Testis (tissue), 2 donors: ENCODE measurements at regions not wholly inside any gene's neighbourhood (a gene's known extent, or its start where the extent isn't known, plus 50 kb on each side); places are given as distances from the start of the nearest gene placed in this dataset.

ENCODE experiments used
- DNase-seq: peaks from one replicate; pipeline ENCODE4 v3.0.0-alpha.2; 2019
- H3K27ac ChIP-seq, 2 donors: fragments of 200-600 bp; sonication (generic); one replicate each; pipeline ENCODE4 v1.5.1; 2019
- H3K27me3 ChIP-seq: fragments of 200-600 bp; sonication (generic); one replicate; pipeline ENCODE4 v1.5.1; 2019
- H3K36me3 ChIP-seq: fragments of 200-600 bp; sonication (generic); one replicate; pipeline ENCODE4 v1.5.1; 2017; ENCODE audit warnings: low read depth; ENCODE audit errors: missing control alignments
- H3K4me1 ChIP-seq: fragments of 200-600 bp; sonication (generic); one replicate; pipeline ENCODE4 v1.5.1; 2019
- H3K4me3 ChIP-seq, 2 donors: fragments of 200-600 bp; sonication (generic); one replicate each; pipeline ENCODE4 v1.5.1; 2017 to 2019
- H3K9me3 ChIP-seq: fragments of 200-600 bp; sonication (generic); one replicate; pipeline ENCODE4 v1.5.1; 2017
- CTCF ChIP-seq, 3 experiments: fragments of 450-650 bp in 2 of 3; fragments of 200-600 bp in 1 of 3; sonication (generic) in 1 of 3; IDR thresholded peaks; one replicate each; pipeline ENCODE4 v1.5.1; 2016 to 2019; ENCODE audit warnings: antibody characterized with exemption in 3 of 3, mild to moderate bottlenecking in 2 of 3, moderate library complexity in 1 of 3
- POLR2A ChIP-seq: fragments of 450-650 bp; IDR thresholded peaks from one replicate; pipeline ENCODE4 v1.6.1; 2017; ENCODE audit warnings: antibody characterized with exemption, mild to moderate bottlenecking, moderate library complexity
- WGBS, 2 donors: methylation state at CpG; one replicate each; pipeline ENCODE4 v1.1.5; 2018; 5-methylcytosine and 5-hydroxymethylcytosine counted together
- intact Hi-C: fragments of 100-400 bp; cut with DNase I; formaldehyde crosslinking; loops from one replicate; pipeline ENCODE4 v1.15.1; 2023; ENCODE audit warnings: low total_unique reads

- Histone ChIP-seq H3K4me1 (no peaks in the 10 kb centered on the region), H3K27me3 (no peaks in the 10 kb centered on the region), H3K9me3 (no peaks in the 10 kb centered on the region), H3K4me3 (no peak overlapping the region), H3K27ac (no peak overlapping the region), H3K36me3 (no peaks in the 10 kb centered on the region)
- no peak for DNase-seq
- TF ChIP-seq CTCF (IDR thresholded peaks at IDR 0.05), result no peak
- no peak for TF ChIP-seq POLR2A
- intact Hi-C loops, result no loop called here
Observed at GRCh38 chr16:76213860-76214259, 63.3 kb upstream of the CNTNAP4 start.

- TF ChIP-seq POLR2A (no peak), CTCF (IDR thresholded peaks at IDR 0.05) (no peak)
- Histone ChIP-seq H3K27ac (no peak overlapping the region), H3K9me3 (no peaks in the 10 kb centered on the region), H3K4me1 (no peaks in the 10 kb centered on the region), H3K4me3 (no peak overlapping the region), H3K36me3 (no peaks in the 10 kb centered on the region), H3K27me3 (no peaks in the 10 kb centered on the region)
- no peak for DNase-seq
- WGBS, 2 donors, result 65 to 71% methylated on average over 1 of the region's 1 CpG
- intact Hi-C loops, result no loop called here
Observed at GRCh38 chr16:76214856-76215255, 62.3 kb upstream of the CNTNAP4 start.

GRCh38 chr16:76222087-76222486 is 55.1 kb upstream of the CNTNAP4 start:
- H3K27me3 ChIP-seq, result no peaks in the 10 kb centered on the region
- intact Hi-C loops, result no loop called here
- TF ChIP-seq POLR2A (no peak), CTCF (IDR thresholded peaks at IDR 0.05) (no peak)
- WGBS, 2 donors, result 35 to 40% methylated on average over 3 of the region's 3 CpGs
- no peak overlapping the region for H3K4me3 ChIP-seq
- no peaks in the 10 kb centered on the region for H3K9me3 ChIP-seq
- no peak overlapping the region for H3K27ac ChIP-seq
- no peaks in the 10 kb centered on the region for H3K36me3 ChIP-seq
- no peak for DNase-seq
- H3K4me1 ChIP-seq, result no peaks in the 10 kb centered on the region

- Histone ChIP-seq H3K36me3 (no peaks in the 10 kb centered on the region), H3K27ac (no peak overlapping the region), H3K4me3 (no peak overlapping the region), H3K9me3 (no peaks in the 10 kb centered on the region), H3K27me3 (no peaks in the 10 kb centered on the region), H3K4me1 (no peaks in the 10 kb centered on the region)
- no peak for DNase-seq
- no peak for TF ChIP-seq CTCF (IDR thresholded peaks at IDR 0.05)
- TF ChIP-seq POLR2A, result no peak
- WGBS, 2 donors, result 32 to 42% methylated on average over 2 of the region's 2 CpGs
- intact Hi-C loops, result no loop called here
Observed at GRCh38 chr16:76222853-76223252, 54.3 kb upstream of the CNTNAP4 start.

- Histone ChIP-seq H3K9me3 (no peaks in the 10 kb centered on the region), H3K27me3 (no peaks in the 10 kb centered on the region), H3K27ac (no peak overlapping the region), H3K4me3 (no peak overlapping the region), H3K4me1 (no peaks in the 10 kb centered on the region), H3K36me3 (no peaks in the 10 kb centered on the region)
- TF ChIP-seq POLR2A (no peak), CTCF (IDR thresholded peaks at IDR 0.05) (no peak)
- no peak for DNase-seq
- intact Hi-C loops, result no loop called here
- WGBS, 2 donors, result 52 to 54% methylated on average over 14 of the region's 14 CpGs
Observed at GRCh38 chr16:76226011-76226410, 51.2 kb upstream of the CNTNAP4 start.
